T-cell (primary cell): ENCODE measurements at regions not wholly inside any gene's neighbourhood (a gene's known extent, or its start where the extent isn't known, plus 50 kb on each side); places are given as distances from the start of the nearest gene placed in this dataset.
A peak's percentile ranks its signal among the peaks of the same experiment; 100 is the strongest.

ENCODE experiments used
- ATAC-seq, 4 experiments: fragments of 200-7000 bp in 3 of 4; fragments of 150-1000 bp in 1 of 4; cut with Tn5 transposase; replicated peaks in 1 of 4; 1 replicate in 3 of 4; 2 replicates in 1 of 4; pipeline ENCODE4 v1.10.0; 2021; ENCODE audit warnings: moderate library complexity in 3 of 4, mild to moderate bottlenecking in 2 of 4, moderate number of reproducible peaks in 1 of 4
- CTCF ChIA-PET, 2 donors: fragments of 300-600 bp; sonication (Branson Sonifier 250); formaldehyde crosslinking; loops; one replicate each; lab custom pipeline; 2022; ENCODE audit warnings: antibody characterized with exemption in 2 of 2; lab: Charles Lee
- POLR2A ChIA-PET, 2 donors: fragments of 300-600 bp; sonication (Branson Sonifier 250); formaldehyde crosslinking; loops; one replicate each; lab custom pipeline; 2022; ENCODE audit warnings: antibody characterized with exemption in 2 of 2; lab: Charles Lee
- DNase-seq, 35 experiments: peaks; one replicate each; pipeline versions ENCODE4 v3.0.0 to v3.0.0-alpha.2; 2013 to 2023
- H3K27ac ChIP-seq: one replicate; pipeline ENCODE4 v1.5.1; 2013; ENCODE audit warnings: low read length
- H3K27me3 ChIP-seq, 2 experiments: replicated peaks in 1 of 2; 1 replicate in 1 of 2; 2 replicates in 1 of 2; pipeline versions ENCODE4 v1.6.1 to v1.7.0; 2013; ENCODE audit warnings: low read length in 1 of 2, mixed read lengths in 1 of 2; ENCODE audit not compliant: control insufficient read depth in 2 of 2, insufficient read depth in 2 of 2; ENCODE audit errors: extremely low read depth in 1 of 2
- H3K36me3 ChIP-seq, 2 donors: 1 replicate in 1 of 2; 2 replicates in 1 of 2; pipeline versions ENCODE4 v1.6.1 to v1.7.0; 2013; ENCODE audit warnings: low read length in 1 of 2; ENCODE audit not compliant: control insufficient read depth in 2 of 2, insufficient read depth in 1 of 2; ENCODE audit errors: extremely low read depth in 1 of 2
- H3K4me1 ChIP-seq, 2 experiments: 1 replicate in 1 of 2; 2 replicates in 1 of 2; pipeline versions ENCODE4 v1.6.1 to v1.7.0; 2013; ENCODE audit warnings: low read length in 2 of 2, mixed read lengths in 1 of 2; ENCODE audit not compliant: insufficient read depth in 2 of 2, control insufficient read depth in 1 of 2; ENCODE audit errors: extremely low read depth in 1 of 2
- H3K4me3 ChIP-seq, 2 donors: 1 replicate in 1 of 2; 2 replicates in 1 of 2; pipeline versions ENCODE4 v1.5.1 to v1.7.0; 2013; ENCODE audit warnings: mild to moderate bottlenecking in 2 of 2, low read length in 1 of 2, moderate library complexity in 1 of 2; ENCODE audit not compliant: control insufficient read depth in 1 of 2; ENCODE audit errors: extremely low read depth in 1 of 2
- H3K9me3 ChIP-seq: 2 replicates; pipeline ENCODE4 v1.7.0; 2013
- H3K27ac Mint-ChIP-seq, 2 donors: one replicate each; pipeline ENCODE4 v1.8.0; 2020 to 2021; ENCODE audit warnings: mild to moderate bottlenecking in 2 of 2, mixed read lengths in 2 of 2
- H3K27me3 Mint-ChIP-seq, 2 donors: one replicate each; pipeline ENCODE4 v1.8.0; 2021 to 2022; ENCODE audit warnings: mixed read lengths in 2 of 2
- H3K36me3 Mint-ChIP-seq: one replicate; pipeline ENCODE4 v1.8.0; 2021; ENCODE audit warnings: mixed read lengths
- H3K4me1 Mint-ChIP-seq, 3 donors: one replicate each; pipeline ENCODE4 v1.8.0; 2020 to 2022; ENCODE audit warnings: mixed read lengths in 3 of 3, mild to moderate bottlenecking in 1 of 3
- H3K4me3 Mint-ChIP-seq, 3 donors: one replicate each; pipeline ENCODE4 v1.8.0; 2020 to 2022; ENCODE audit warnings: mild to moderate bottlenecking in 3 of 3, mixed read lengths in 3 of 3, moderate library complexity in 3 of 3
- H3K9me3 Mint-ChIP-seq, 3 donors: one replicate each; pipeline ENCODE4 v1.8.0; 2020 to 2022; ENCODE audit warnings: mixed read lengths in 3 of 3
- WGBS: methylation state at CpG from one replicate; pipeline ENCODE4 v1.1.5; 2013; ENCODE audit warnings: missing lambda C conversion rate; ENCODE audit not compliant: insufficient coverage; 5-methylcytosine and 5-hydroxymethylcytosine counted together

GRCh38 chr1:198047913-198048312 lies 108.9 kb upstream of the NEK7 start:
- no peak overlapping the region for H3K27ac Mint-ChIP-seq
- POLR2A ChIA-PET: no interaction called here
- no peaks in the 10 kb centered on the region for H3K27me3 Mint-ChIP-seq
- CTCF ChIA-PET: no interaction called here
- no peak overlapping the region for H3K27ac ChIP-seq
- H3K9me3 ChIP-seq: no peaks in the 10 kb centered on the region
- H3K9me3 Mint-ChIP-seq: peaks cover 0 to 15% (median 12%) of the 10 kb centered on the region in 3 donors
- no peaks in the 10 kb centered on the region for H3K36me3 ChIP-seq
- H3K4me1 Mint-ChIP-seq: peaks cover 15 to 18% (median 17%) of the 10 kb centered on the region in 3 donors
- no peak overlapping the region for H3K4me3 ChIP-seq
- no peaks in the 10 kb centered on the region for H3K27me3 ChIP-seq
- ATAC-seq: peak; percentile 45 to 77 (median 58)
- H3K4me1 ChIP-seq: peaks cover 0 to 6% of the 10 kb centered on the region in 2 experiments
- H3K36me3 Mint-ChIP-seq: no peaks in the 10 kb centered on the region
- H3K4me3 Mint-ChIP-seq: no peak overlapping the region
- peak in 1 of 35 experiments; percentile 10 for DNase-seq

GRCh38 chr1:198054510-198054909 lies 102.3 kb upstream of the NEK7 start:
- Histone ChIP-seq H3K27ac (no peak overlapping the region), H3K36me3 (no peaks in the 10 kb centered on the region), H3K9me3 (no peaks in the 10 kb centered on the region), H3K27me3 (peaks cover 0 to 6% of the 10 kb centered on the region in 2 experiments), H3K4me3 (no peak overlapping the region), H3K4me1 (peaks cover 0 to 8% of the 10 kb centered on the region in 2 experiments)
- ChIA-PET POLR2A (interaction anchor here in 1 of 2 donors (0.6 kb wide), 1 partner anchor 47 kb away, joined by 3 read pairs; no protein-coding TSS in a partner anchor), CTCF (no interaction called here)
- ATAC-seq (no peak), DNase-seq (no peak)
- H3K36me3 Mint-ChIP-seq: no peaks in the 10 kb centered on the region
- H3K27ac Mint-ChIP-seq: no peak overlapping the region
- peaks cover 0 to 2% of the 10 kb centered on the region in 2 donors for H3K27me3 Mint-ChIP-seq
- no peak overlapping the region for H3K4me3 Mint-ChIP-seq
- peaks cover 0 to 10% (median 9%) of the 10 kb centered on the region in 3 donors for H3K4me1 Mint-ChIP-seq
- 100% methylated on average over 2 of the region's 3 CpGs for WGBS
- H3K9me3 Mint-ChIP-seq: peaks cover 0 to 8% (median 0%) of the 10 kb centered on the region in 3 donors

- no peaks in the 10 kb centered on the region for H3K9me3 ChIP-seq
- POLR2A ChIA-PET: no interaction called here
- no peak overlapping the region for H3K4me3 ChIP-seq
- DNase-seq (peak in 3 of 35 experiments; percentile 0 to 12 (median 3)), ATAC-seq (peak in 1 of 4 experiments; percentile 12)
- no peaks in the 10 kb centered on the region for H3K36me3 ChIP-seq
- Mint-ChIP-seq H3K36me3 (no peaks in the 10 kb centered on the region), H3K27me3 (peaks cover 5 to 6% of the 10 kb centered on the region in 2 donors), H3K27ac (no peak overlapping the region), H3K4me1 (peaks cover 0 to 8% (median 8%) of the 10 kb centered on the region in 3 donors), H3K4me3 (no peak overlapping the region), H3K9me3 (peaks cover 0 to 8% (median 0%) of the 10 kb centered on the region in 3 donors)
- H3K4me1 ChIP-seq: peaks cover 0 to 8% of the 10 kb centered on the region in 2 experiments
- CTCF ChIA-PET: no interaction called here
- 76% methylated on average over 2 of the region's 2 CpGs for WGBS
- H3K27me3 ChIP-seq: peaks cover 0 to 6% of the 10 kb centered on the region in 2 experiments
- H3K27ac ChIP-seq: no peak overlapping the region
Observed at GRCh38 chr1:198056255-198056654, 100.5 kb upstream of the NEK7 start.

- ChIA-PET CTCF (interaction anchor here in 1 of 2 donors (0.6 kb wide), 1 partner anchor 528 kb away, joined by 3 read pairs; no protein-coding TSS in a partner anchor), POLR2A (no interaction called here)
- Mint-ChIP-seq H3K9me3 (no peaks in the 10 kb centered on the region), H3K4me3 (no peak overlapping the region), H3K27me3 (peaks cover 7% of the 10 kb centered on the region in 2 donors), H3K4me1 (no peaks in the 10 kb centered on the region), H3K36me3 (no peaks in the 10 kb centered on the region), H3K27ac (no peak overlapping the region)
- Histone ChIP-seq H3K27me3 (no peaks in the 10 kb centered on the region), H3K27ac (no peak overlapping the region), H3K9me3 (no peaks in the 10 kb centered on the region), H3K36me3 (no peaks in the 10 kb centered on the region), H3K4me3 (no peak overlapping the region), H3K4me1 (no peaks in the 10 kb centered on the region)
- WGBS: 100% methylated on average over 1 of the region's 2 CpGs
- ATAC-seq (no peak), DNase-seq (no peak)
Observed at GRCh38 chr1:198064181-198064580, 92.6 kb upstream of the NEK7 start.

GRCh38 chr1:198068285-198068684 lies 88.5 kb upstream of the NEK7 start:
- no peak overlapping the region for H3K4me3 Mint-ChIP-seq
- no peak for ATAC-seq
- WGBS: no CpG with 5 or more reads among the region's 3 CpGs
- ChIA-PET CTCF (interaction anchor here in 1 of 2 donors (0.6 kb wide), 1 partner anchor 927 kb away, joined by 6 read pairs; no protein-coding TSS in a partner anchor), POLR2A (interaction anchor here in 1 of 2 donors (0.6 kb wide), 1 partner anchor 62 kb away, joined by 3 read pairs; no protein-coding TSS in a partner anchor)
- peaks cover 0 to 3% of the 10 kb centered on the region in 2 experiments for H3K27me3 ChIP-seq
- H3K4me3 ChIP-seq: no peak overlapping the region
- no peaks in the 10 kb centered on the region for H3K9me3 ChIP-seq
- no peak for DNase-seq
- no peak overlapping the region for H3K27ac ChIP-seq
- no peaks in the 10 kb centered on the region for H3K36me3 Mint-ChIP-seq
- no peaks in the 10 kb centered on the region for H3K4me1 ChIP-seq
- no peaks in the 10 kb centered on the region for H3K9me3 Mint-ChIP-seq
- peaks cover 6 to 16% of the 10 kb centered on the region in 2 donors for H3K27me3 Mint-ChIP-seq
- H3K4me1 Mint-ChIP-seq: no peaks in the 10 kb centered on the region
- H3K27ac Mint-ChIP-seq: no peak overlapping the region
- H3K36me3 ChIP-seq: no peaks in the 10 kb centered on the region

- ATAC-seq (no peak), DNase-seq (no peak)
- Histone ChIP-seq H3K27me3 (peaks cover 0 to 3% of the 10 kb centered on the region in 2 experiments), H3K9me3 (no peaks in the 10 kb centered on the region), H3K4me1 (no peaks in the 10 kb centered on the region), H3K36me3 (no peaks in the 10 kb centered on the region), H3K27ac (no peak overlapping the region), H3K4me3 (no peak overlapping the region)
- Mint-ChIP-seq H3K27ac (no peak overlapping the region), H3K4me1 (no peaks in the 10 kb centered on the region), H3K9me3 (no peaks in the 10 kb centered on the region), H3K4me3 (no peak overlapping the region), H3K36me3 (no peaks in the 10 kb centered on the region), H3K27me3 (peaks cover 9 to 23% of the 10 kb centered on the region in 2 donors)
- WGBS: no CpG with 5 or more reads among the region's 1 CpG
- POLR2A ChIA-PET: interaction anchor here in 1 of 2 donors (0.6 to 0.7 kb wide), 2 partner anchors 44 to 73 kb away, joined by 3 to 4 read pairs; no protein-coding TSS in a partner anchor
- CTCF ChIA-PET: interaction anchor here (0.5 to 1.3 kb wide), 3 partner anchors 14 to 632 kb away, joined by 3 to 4 read pairs (median 3); no protein-coding TSS in a partner anchor
Observed at GRCh38 chr1:198072177-198072576, 84.6 kb upstream of the NEK7 start.
